GM19328 (cell line): ENCODE measurements at regions not wholly inside any gene's neighbourhood (a gene's known extent, or its start where the extent isn't known, plus 50 kb on each side); places are given as distances from the start of the nearest gene placed in this dataset.
"Not testable (repeated sequence)": the region's sequence is repeated elsewhere in the genome, so short reads cannot be mapped to it uniquely, and the experiment has no call there.

Experiments used
- ATAC-seq: cut with Tn5 transposase; IDR thresholded peaks from one replicate; pipeline ENCODE4 v1.9.1; 2021; ENCODE audit warnings: mild to moderate bottlenecking, moderate library complexity; ENCODE audit not compliant: unreplicated experiment

DNA sequence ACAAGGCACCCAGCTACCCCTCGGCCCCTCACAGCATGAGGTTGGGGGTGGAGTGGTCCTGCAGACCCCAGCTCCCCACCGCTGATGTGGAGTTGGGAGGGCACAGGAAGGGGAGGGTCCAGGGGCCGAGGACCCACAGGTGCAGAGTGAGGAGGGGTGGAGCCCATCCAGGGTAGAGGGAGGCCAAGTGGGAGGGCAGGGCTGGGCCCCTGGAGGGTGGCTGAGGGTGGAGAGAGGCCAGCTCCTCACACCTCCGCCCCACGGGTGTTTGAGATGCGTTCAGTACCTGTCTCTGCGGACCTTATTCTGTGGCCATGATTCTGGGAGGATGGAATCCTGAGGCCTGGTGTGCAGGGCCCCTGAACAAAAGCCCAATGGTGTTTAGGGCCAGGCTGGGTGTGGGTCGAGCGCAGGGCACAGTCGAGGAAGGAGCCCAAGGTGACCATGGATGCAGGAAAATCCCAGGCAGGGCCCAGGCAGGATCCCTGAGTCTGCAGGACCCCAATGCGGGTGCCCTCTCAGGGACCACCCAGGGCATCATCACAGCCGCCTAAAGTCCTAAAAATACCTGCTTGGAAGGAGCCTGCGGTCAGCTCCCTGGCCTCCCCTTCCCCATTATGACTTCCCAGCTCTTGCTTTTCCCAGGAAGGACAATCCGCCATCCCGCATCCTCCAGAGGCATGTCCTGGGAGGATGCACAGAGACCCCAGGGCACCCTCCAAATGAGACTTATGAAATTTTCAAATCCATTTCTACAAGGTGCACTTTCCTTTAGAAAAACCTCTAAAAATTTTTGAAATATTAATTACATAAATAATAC is 377.1 kb upstream of the SFSWAP start:
- ATAC-seq: no peak

DNA sequence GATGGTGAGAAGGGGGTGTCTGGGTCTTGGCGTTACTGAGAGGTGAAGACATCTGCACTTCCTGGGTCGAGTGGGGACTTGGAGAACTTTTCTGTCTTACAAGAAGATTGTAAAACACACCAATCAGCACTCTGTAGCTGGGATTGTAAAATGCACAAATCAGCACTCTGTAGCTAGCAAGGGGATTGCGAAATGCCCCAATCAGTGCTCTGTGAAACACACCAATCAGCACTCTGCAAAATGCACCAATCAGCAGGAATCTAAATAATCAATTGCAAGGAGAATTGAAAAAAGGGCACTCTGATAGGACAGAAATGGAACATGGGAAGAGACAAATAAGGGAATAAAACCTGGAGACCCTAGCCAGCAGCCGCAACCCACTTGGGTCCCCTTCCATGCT is 376.1 kb upstream of the SFSWAP start:
- ATAC-seq: no peak

DNA sequence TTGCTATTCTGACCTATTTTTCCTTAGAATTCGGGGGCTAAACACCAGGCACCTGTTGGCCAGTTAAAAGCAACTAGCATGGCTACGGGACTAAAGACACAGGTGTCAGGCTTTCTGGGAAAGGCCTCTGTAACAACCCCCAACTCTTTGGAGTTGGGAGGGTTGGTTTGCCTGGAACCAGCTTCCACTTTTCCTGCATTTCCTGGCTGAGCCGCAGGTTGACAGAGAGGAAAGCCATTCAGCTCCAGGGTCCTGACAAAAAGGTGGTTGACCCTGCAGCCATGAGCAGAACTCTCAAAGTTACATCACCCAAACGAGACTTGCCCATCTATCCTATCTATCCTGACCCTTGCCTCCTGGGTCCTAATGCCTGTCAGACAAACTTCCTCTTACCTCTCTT is 375.4 kb upstream of the SFSWAP start:
- no peak for ATAC-seq

DNA sequence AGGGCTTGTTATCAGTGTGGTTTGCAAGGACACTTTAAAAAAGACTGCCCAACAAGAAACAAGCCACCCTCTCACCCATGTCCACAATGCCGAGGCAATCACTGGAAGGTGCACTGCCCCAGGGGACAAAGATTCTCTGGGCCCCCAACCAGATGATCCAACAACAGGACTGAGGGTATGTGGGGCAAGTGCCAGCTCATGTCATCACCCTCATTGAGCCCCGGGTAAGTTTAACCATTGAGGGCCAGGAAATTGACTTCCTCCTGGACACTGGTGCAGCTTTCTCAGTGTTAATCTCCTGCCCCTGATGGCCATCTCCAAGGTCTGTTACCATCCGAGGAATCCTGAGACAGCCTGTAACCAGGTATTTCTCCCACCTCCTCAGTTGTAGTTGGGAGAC is 373.0 kb upstream of the SFSWAP start:
- ATAC-seq: not testable (repeated sequence)

DNA sequence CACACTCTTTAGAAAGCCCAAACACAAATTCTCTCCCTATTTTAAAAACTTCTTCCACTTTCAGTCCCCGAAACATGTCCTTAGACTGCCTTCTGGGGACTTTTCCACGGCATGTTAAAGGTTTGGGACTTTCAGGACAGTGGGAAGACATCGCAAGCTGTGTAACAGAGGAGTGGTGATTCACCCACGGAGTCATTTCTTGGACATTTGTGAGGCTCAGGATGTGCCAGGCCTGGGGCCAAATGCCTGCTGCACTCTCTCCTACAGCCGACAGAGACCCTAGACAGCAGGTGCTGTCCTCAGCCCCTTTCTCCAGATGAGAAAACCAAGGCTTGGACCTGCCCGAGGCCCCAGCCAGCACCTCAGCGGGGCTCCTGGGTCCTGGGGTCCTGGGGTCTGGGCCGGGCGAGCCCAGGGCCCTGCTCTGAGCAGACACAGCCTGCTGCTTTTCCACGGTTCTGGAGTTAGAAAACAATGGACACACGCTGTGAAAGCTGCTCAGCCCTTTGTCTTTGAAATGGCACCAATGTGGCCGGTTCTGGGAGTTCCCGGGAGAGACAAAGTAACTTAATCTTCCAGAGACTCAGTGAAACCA is 370.2 kb upstream of the SFSWAP start:
- ATAC-seq: no peak

DNA sequence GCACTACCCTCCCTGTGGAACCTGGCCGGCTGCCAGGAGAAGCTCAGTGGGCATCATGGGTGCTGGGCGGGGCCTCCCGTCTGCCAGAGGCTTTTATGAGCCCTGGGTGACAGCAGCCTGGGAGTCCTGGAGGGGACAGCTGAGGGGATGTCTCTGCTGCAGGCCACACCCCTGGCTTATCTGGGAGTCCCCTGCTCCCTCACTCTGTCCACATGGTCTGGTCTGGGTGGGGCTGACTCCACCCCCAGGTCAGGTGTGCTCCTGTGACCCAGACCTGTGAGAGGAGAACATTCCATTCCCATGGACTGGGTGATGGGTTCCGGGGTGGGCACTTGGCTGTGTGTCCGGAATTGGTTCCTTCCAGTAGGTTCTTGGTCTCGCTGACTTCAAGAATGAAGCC is 369.3 kb upstream of the SFSWAP start:
- ATAC-seq: not testable (repeated sequence)

DNA sequence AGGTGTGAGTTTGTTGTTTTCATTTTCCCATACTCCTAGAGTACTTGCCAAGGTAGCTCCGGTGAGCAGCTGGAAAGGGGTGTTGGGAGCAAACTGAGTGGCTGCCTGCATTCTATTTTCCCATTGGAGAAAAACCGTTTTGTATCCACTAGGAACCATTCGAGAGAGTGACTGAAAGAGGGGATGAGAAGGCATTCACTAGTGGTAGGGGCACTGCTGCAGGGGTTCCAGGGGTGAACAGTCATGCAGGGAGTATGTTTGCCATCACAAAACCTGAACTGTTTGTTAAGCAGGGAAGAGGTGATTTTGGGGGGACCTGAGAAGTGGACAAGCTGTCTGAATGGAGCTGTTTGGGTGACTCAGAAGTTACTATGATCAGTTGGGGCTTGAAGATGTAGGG is 367.5 kb upstream of the SFSWAP start:
- not testable (repeated sequence) for ATAC-seq

DNA sequence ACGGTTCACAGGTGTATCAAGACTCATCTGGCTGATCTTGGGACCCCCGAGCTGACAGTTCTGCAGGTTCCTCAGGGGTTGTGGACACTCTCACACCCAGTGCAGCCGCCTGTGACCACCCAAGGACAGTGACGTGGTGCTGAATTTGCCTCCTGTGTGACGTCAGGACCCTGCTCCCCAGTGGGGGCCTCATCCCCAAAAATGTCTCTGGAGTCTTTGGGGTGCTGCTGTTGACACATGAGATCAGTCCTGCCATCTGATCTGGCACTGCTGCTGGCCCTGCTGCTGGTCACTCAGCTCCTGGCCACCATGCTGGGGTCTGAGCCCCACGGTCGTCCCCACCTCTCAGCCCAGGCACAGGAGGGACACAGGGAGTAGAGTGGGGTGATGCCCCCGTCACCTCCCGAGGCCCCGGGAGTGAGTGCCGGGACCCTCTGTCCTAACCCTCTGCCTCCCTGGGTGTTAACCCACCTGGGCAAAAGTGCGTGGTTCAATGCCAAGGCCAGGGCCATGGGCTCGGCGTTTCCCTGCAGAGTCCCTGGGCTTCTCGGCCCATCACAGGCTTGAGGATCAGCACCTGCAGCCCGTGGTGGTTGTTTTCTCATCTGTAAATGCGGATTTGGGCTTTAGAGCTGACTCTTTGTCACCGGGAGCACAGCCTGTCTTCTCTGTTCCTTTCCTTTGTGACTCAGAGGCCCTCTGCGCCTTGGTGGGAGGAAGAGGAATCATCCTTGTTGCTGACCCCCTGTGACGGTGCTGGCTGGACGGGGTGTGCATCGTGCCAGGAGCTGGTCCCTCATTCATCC is 366.0 kb upstream of the SFSWAP start:
- ATAC-seq: not testable (repeated sequence)

DNA sequence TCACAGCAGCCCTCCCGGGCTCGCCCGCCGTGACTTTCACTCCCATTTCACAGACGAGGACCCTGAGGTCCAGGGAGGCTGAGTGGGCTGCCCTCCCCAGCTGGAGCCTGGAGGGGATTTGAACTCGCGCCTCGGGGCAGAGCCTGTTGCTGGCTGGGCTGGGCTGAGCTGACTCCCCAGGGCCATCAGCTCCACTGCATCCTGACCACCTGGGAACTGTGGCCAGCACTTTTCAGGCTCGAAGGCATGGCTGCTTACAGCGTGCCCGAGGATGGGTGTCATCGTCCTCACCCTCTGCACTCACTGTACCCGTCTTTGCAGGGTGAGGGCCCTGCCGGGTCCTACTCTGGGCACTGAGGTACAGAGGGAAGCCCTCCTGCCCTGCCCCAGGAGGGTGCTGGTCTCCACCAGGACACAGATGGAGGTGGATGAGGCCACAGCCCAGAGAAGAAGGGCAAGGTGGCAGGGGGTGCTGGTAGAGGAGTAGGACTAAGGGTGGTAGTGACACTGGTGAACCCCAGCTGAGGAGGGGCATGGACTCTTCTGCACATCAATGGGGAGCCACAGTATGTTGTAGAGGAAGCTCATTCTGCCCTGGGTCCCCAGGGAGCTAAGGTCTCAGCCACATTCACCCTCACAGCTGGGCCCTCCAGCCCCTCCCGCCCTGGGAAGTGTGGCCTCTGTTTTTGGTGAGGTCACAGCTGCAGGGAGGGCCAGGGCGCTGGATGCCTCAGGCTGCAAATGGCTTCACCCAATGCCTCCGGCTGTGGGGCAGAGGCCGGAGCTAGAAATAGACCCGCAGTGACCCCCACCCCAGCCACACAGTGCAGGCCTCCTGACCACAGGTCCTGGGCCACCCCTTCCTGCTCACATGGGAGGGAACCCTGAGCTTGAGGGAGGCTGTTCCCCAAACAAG is 365.1 kb upstream of the SFSWAP start:
- ATAC-seq: no peak

DNA sequence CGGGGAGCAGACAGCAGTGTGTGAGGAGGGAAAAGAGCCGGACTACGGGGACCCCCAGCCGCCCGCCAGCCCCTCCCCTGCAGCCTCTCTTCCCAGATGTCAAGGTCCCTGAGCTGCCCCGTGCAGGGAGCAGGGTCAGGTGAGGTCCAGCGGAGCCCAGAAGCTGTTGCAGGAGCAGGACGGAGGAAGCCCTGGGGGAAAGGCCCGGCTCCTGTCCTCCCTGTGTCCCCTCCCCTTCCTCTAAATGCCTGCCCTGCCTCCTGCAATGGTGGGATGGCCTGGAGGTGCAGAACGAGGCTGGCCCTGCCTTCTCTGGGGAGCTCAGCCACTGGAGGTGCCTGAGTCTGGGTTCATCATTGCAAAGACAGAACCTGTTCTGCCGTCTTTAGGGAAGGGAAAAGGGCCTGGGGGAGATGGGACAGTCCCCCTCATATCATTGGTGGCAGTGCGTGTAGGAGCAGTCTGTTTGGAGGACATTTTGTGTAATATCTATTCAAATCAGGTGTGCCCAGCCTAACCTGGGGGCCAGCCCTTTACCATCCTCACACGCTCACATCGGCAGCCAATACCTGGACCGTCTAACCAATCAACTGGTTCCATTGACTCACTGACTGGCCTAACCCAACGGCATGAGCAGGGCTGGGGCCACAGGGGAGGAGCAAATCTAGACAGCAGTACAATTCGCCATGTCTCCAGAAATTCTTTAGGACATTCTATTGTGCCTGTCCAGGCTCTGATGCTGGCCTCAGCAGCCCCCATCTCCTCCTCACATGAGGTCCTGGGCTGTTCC is 364.1 kb upstream of the SFSWAP start:
- ATAC-seq: no peak

DNA sequence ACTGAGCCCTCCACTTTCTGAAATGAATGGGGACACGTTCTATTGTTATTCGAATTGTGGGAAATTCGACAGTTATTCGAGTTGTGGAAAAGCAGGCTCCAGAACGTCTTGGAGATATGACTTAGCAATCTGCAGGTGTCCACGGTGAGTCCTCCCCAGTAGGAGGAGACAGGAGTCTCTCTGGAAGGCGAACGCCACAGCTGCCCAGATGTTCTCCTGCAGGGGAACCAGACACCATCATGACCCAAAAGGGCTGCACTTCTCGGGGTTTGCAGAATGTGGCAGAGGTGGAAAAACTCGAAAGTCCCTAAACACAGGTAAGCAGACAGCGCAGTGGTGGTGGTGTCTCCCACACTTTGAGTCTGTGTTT is 363.6 kb upstream of the SFSWAP start:
- no peak for ATAC-seq

DNA sequence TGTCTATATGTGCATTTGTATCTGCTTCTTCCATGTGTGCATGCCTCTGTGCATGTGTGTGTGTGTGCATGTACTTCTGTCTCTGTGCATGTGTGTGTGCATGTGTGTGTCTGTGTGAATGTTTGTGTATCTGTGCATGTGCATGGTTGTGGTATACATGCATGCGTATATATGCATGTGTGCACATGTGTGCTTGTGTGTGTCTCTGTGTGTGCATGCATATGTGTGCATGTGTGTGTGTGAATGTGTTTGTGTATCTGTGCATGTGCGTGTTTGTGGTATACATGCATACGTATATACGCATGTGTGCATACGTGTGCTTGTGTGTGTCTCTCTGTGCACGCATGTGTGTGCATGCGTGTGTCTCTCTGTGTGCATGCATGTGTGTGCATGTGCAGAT is 363.2 kb upstream of the SFSWAP start:
- no peak for ATAC-seq

DNA sequence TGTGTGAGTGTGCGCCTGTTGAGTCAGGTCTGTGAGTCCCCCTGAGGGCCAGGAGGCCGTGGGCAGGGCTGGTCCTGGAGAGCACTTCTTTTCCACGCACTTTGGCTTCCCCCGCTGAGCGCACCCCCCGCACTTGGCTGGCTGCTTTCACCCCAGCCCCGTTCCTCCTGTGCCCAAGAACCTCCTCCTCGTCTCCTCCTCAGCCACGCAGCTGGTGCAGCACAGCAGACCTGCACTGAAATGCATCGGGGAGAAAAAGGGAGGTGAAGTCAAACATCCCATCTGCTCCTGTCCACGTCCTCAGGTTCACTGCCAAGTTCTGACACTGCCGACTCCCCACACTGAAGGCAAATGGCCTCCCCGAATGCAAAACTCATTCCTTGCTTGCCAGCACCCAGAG is 362.7 kb upstream of the SFSWAP start:
- ATAC-seq: no peak

DNA sequence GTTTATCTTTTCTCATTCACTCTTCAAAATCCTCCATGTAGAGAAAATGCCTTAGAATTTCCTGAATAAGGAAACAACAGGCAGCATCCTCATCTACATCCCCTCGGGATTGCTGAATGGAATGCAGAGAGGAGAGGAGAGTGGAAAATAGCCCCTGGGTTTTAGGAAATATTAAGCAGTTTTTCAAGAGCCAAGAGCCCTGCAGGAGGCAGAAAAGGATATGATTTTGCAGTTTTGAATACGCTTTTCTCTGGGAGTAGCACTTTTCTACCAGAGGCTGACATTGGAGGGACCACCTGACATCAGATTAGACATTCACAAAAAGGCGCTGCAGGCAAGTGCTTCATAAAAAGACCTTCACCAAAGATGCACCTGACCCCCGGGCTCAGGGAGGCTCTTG is 362.2 kb upstream of the SFSWAP start:
- ATAC-seq: no peak

DNA sequence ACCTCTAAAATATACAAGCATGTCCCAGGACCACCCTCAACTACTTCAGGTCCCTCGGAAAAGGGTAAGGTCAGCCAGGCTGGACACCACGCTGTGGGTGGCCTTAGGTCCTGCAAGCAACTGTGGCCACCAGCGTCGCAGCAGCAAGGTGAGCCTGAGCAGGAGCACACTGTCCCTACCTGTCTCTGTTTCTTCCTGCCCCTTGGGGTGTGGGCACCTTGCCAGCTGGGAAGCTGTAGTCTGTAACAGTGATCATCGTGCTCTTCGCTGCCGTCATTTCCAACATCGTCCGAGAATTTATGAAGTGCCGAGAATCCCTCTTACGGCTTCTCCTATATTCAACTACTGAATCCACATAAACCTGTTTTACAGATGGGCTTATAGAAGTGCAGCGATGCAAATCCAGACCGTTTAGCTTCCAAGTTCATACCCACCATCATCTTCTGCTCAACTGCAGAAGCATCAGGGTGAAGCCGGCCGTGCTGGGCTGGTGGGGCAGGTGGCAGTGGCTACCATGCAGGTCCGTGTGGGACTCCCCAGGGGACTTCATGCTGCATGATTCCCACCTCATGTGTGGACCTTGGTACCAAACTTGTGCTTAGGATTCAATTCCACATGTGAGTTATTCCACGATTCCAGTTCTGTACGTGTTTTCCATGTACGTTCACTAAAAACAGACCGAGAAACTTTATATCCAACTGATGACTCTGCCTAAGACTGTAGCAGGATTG is 361.3 kb upstream of the SFSWAP start:
- ATAC-seq: no peak

DNA sequence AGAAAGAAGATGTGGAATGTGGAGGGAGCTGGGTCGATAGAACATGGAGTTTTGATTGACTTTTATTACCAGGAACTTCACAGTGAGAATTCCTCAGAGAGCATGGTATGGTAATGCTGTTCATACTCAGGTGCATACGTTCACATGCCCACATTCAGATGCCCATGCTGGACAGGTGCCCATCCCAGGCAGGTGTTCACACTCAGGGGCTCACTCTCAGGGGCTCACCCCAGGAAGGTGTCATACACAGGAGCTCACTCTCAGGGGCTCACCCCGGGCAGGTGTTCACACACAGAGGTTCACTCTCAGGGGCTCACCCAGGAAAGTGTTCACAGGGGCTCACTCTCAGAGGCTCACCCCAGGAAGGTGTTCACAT is 360.0 kb upstream of the SFSWAP start:
- ATAC-seq: no peak

DNA sequence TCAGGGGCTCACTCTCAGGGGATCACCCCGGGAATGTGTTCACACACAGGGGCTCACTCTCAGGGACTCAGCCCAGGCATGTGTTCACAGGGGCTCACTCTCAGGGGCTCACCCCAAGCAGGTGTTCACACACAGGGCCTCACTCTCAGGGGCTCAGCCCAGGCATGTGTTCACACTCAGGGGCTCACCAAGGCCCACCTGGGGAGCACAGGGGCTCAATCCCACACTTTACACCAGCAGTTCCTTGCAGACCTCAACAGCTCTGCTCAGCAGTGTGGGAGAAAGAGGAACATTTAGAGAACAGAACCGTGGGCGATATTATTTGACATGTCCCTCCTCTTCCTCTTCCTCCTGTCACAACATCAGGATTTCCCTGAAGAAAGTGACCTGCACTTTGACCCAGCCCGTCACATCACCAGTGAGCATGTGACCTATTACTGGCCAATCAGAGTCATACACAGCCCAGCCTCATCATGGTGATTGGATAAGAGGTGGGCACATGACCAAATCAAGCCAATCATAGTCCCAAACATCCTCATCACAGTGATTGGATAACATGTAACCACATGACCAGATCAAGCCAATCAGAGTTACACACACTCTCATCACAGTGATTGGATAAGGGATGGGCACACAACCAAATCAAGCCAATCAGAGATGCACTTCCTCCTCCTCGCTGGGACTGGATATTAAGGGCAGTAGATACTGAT is 359.4 kb upstream of the SFSWAP start:
- ATAC-seq: no peak

DNA sequence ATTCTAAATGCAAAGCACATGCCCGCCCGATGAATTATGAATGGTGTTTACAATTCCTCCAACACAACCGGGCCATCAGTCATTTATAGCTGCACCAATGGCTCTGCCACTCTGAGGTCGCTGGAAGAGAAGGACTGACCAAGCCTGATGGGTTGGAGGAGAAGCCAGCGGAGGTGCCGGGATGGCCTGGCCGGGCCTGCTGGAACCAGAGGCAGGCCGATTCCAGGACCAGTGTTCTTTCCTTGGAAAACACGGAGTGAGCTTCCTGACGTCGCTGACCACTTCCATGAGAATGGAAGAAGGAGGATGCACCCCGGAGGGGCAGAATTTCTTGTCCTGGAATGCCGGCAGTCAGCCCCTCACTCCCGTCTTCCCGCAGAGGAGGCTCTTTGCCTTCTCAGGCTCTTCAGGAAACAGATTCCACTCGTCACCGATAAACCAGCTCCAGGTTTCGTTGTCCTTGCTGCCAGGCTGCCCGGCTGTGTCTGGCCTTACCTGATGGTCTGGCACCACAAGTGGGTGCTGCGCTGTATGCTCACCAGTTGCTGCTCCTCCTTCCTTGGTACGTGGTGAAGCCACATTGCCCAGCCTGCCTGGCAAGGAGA is 358.5 kb upstream of the SFSWAP start:
- ATAC-seq: no peak
